GM18505 (cell line): ENCODE measurements at regions not wholly inside any gene's neighbourhood (a gene's known extent, or its start where the extent isn't known, plus 50 kb on each side); places are given as distances from the start of the nearest gene placed in this dataset.
"Not testable (repeated sequence)": the region's sequence is repeated elsewhere in the genome, so short reads cannot be mapped to it uniquely, and the experiment has no call there.

Experiments used
- ATAC-seq: cut with Tn5 transposase; IDR thresholded peaks from one replicate; pipeline ENCODE4 v1.9.1; 2021; ENCODE audit not compliant: unreplicated experiment
- POLR2A ChIP-seq: IDR thresholded peaks from 4 replicates; pipeline ENCODE4 v1.6.1; 2011; ENCODE audit warnings: borderline replicate concordance; ENCODE audit not compliant: insufficient read depth, insufficient read length; ENCODE audit errors: extremely low read depth

DNA sequence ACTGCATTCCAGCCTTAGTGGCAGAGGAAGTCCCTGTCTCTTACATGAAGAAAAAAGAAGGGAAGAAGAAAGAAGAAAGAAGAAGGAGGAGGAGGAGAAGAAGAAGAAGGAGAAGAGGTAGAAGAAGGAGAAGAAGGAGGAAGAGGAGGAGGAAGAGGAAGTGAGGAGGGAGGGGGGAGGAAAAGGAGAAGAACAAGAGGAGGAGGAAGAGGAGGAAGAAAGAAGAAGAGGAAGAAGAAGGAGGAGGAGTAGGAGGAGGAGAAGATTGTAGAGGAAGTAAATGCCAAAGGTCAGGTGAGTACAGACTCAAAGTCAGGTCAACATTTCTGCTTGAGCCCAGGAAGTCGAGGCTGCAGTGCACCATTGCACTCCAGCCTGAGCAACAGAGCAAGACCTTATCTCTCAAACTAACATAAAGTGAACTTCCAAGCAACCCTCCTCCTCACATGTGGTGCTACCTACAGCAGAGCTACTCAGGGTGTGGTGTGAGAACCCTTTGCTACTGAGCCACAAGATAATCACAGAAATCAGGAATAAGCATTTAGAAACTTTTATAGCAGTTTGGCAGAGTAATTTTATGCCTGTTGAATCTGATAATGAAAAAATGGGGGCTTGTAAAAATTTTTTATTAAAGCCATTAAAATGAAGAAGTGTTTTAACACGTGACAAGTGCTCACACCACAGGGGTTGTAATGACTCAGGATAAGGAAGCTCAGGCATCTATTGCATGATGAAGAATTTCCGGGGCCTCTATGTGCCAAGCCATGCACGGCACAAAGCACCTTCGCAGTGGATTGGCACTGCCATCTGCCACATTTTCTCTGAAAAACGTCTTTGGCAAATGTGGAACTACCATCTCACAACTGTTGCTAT lies 224.9 kb upstream of the AUTS2 start:
- ATAC-seq = no peak
- TF ChIP-seq POLR2A = no peak

DNA sequence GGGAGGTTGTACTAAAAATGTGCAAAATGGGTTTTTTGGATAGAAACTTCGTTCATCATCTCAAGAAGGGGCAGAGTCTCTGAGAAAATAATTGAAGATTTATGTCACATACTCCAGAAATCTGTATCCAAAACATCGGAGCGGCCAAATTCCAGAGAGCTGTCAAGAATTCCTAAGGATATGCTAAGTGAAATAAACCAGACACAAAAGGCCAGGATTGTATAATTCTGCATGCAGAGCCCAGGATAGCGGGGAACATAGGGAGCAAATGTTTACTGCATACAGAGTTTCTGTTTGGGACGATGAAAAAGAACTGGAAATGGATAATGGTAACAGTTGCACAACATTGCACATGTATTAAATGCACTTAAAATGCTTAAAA lies 224.2 kb upstream of the AUTS2 start:
- TF ChIP-seq POLR2A = no peak
- no peak for ATAC-seq

- no peak for ATAC-seq
- no peak for TF ChIP-seq POLR2A
Observed at GRCh38 chr7:69377191-69377590, 221.1 kb upstream of the AUTS2 start.

DNA sequence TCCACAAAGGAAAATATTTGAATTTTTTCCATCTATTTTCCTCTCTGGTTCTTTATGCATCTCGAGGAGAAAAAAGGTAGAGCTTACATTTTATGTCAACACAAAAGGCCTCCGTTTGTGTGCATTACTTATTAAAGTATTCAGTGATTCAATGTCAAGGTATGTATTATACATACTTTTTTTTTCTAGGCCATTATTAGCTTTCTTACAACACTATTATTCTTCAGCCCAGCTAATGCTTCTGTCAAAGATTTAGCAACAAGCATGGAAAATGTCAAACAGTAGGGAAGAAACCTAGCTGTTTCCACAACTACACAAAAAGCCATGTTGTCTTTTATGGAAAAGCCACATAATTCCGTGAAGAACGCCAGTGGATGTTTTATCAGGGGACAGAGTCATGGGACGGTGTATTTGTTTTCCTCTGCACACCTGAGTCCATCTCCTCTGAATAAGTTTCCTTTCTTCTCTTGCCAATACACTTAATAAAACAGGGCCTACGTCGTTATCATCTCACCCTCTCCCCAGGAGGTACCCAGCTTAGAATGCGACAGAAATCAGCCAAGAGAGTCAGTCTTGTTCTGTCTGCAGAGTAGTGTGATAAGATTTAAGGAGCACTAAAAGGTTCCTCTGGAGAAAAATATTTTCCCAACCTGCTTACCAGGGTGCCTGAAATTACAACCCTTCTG lies 209.7 kb upstream of the AUTS2 start:
- no peak for TF ChIP-seq POLR2A
- ATAC-seq = no peak

- no peak for ATAC-seq
- no peak for TF ChIP-seq POLR2A
Observed at GRCh38 chr7:69389216-69389615, 209.1 kb upstream of the AUTS2 start.

DNA sequence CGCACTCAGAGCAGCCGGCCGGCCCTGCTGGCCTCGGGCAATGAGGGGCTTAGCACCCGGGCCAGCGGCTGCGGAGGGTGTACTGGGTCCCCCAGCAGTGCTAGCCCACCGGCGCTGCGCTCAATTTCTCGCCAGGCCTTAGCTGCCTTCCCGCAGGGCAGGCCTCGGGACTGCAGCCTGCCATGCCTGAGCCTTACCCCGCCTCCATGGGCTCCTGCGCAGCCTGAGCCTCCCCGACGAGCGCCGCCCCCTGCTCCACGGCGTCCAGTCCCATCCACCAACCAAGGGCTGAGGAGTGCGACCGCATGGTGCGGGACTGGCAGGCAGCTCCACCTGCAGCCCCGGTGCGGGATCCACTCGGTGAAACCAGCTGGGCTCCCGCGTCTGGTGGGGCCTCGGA lies 204.4 kb upstream of the AUTS2 start:
- ATAC-seq = not testable (repeated sequence)

DNA sequence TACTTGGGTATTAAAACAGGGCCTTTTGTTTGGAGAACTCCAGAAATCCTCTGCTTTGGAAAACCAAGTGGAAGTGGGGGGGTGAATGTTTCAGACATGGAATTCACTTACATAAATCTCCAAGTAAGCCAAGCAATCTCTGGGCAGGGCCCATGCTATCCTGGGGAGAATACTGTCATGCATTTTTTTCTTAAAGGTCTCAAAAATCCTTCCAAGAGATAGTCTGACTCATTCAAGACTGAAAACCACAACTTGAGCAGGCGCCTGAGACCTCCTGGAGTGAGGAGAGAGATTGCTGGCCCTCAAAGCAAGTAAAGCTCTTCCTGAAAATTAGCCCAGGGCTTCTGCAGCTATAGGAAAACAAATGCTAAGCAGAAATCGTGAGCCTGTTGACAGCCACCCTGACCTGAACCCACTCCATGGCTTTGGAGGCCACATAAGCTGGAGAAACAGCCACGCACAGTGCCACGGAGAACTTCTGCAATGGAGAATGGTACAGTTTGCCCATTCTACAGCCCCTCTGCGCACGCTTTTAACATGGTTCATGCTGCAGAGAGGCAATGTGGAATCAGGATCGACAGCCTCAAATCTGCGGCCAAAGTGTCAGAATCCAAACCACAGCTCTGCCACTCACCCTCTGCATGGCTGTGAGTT lies 203.1 kb upstream of the AUTS2 start:
- no peak for ATAC-seq
- no peak for TF ChIP-seq POLR2A

DNA sequence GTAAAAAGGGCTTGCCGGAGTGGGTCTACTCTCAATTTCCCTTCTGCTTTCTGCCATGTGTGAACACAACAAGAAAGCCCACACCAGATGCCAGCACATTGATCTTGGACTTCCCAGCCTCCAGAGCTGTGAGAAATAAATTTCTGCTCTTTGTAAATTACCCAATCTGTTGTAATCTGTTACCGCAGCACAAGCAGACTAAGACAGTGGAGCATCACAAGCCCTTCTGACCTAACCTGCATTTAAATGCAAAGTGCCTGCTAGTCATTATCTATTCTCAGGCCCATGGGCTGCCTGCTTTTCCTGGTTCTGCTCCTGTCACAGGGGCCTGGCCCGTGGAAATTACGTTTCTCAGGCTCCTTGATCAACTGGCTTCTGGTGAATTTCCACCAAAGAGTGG lies 199.3 kb upstream of the AUTS2 start:
- no peak for ATAC-seq

DNA sequence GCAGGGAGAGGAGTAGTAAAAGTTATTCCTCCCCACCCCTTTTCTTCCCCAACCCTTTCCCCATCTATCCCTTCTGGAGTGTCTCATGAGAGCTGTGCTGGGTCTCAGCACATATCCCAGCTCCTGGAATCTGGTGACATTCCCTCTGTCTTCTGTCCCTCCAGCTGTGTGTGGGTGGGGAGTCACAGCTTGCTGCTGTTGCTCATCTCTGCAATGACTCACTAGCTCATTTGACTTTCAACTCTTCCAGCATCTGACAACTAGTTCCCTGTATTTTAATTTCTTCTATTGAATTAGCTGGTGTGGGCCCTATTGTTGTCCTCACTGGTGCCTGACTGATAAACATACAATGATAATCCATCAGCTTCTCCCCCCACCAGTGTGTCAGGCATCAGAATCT lies 198.9 kb upstream of the AUTS2 start:
- ATAC-seq = no peak
- TF ChIP-seq POLR2A = no peak

More for the DNA sequence above, 199.3 kb upstream of the AUTS2 start:
- TF ChIP-seq POLR2A = no peak

DNA sequence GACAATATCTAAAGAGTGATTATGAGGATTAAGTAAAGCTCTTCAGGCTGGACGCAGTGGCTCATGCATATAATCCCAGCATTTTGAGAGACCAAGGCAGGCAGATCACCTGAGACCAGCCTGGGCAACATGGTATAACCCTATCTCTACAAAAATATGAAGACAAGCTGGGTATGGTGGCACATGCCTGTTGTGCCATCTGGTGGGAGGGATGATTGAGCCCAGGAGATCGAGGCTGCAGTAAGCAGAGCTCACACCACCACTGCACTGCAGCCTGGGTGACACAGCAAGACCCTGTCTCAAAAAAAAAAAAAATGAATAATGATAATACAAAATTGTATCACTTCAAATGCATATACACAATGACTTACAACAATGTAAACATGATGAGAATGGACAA lies 195.6 kb upstream of the AUTS2 start:
- no peak for TF ChIP-seq POLR2A
- no peak for ATAC-seq

- TF ChIP-seq POLR2A = no peak
- no peak for ATAC-seq
Observed at GRCh38 chr7:69403169-69403568, 195.1 kb upstream of the AUTS2 start.

GRCh38 chr7:69411018-69411417 lies 187.3 kb upstream of the AUTS2 start:
- no peak for ATAC-seq
- TF ChIP-seq POLR2A = no peak

- ATAC-seq = no peak
- TF ChIP-seq POLR2A = no peak
Observed at GRCh38 chr7:69411466-69411865, 186.8 kb upstream of the AUTS2 start.
